Esophagus squamous epithelium (tissue), 4 donors: ENCODE measurements at regions not wholly inside any gene's neighbourhood (a gene's known extent, or its start where the extent isn't known, plus 50 kb on each side); places are given as distances from the start of the nearest gene placed in this dataset.

ENCODE experiments used
- CTCF ChIP-seq, 6 experiments: fragments of 450-650 bp in 4 of 6; fragments of 200-600 bp in 2 of 6; sonication (generic) in 2 of 6; IDR thresholded peaks; one replicate each; pipeline ENCODE4 v1.5.1; 2016 to 2019; ENCODE audit warnings: antibody characterized with exemption in 6 of 6, mild to moderate bottlenecking in 4 of 6, moderate library complexity in 4 of 6
- POLR2A ChIP-seq, 4 donors: fragments of 450-650 bp; IDR thresholded peaks; one replicate each; pipeline ENCODE4 v1.6.1; 2017; ENCODE audit warnings: antibody characterized with exemption in 4 of 4, mild to moderate bottlenecking in 4 of 4, moderate library complexity in 3 of 4

GRCh38 chr2:239669181-239669898 lies 268.5 kb upstream of the HDAC4 start:
- TF ChIP-seq CTCF (IDR thresholded peaks at IDR 0.05): no peak
- TF ChIP-seq POLR2A (IDR thresholded peaks at IDR 0.05): no peak
